ENCODE measurements at regions not wholly inside any gene's neighbourhood (a gene's known extent, or its start where the extent isn't known, plus 50 kb on each side); places are given as distances from the start of the nearest gene placed in this dataset.

DNA sequence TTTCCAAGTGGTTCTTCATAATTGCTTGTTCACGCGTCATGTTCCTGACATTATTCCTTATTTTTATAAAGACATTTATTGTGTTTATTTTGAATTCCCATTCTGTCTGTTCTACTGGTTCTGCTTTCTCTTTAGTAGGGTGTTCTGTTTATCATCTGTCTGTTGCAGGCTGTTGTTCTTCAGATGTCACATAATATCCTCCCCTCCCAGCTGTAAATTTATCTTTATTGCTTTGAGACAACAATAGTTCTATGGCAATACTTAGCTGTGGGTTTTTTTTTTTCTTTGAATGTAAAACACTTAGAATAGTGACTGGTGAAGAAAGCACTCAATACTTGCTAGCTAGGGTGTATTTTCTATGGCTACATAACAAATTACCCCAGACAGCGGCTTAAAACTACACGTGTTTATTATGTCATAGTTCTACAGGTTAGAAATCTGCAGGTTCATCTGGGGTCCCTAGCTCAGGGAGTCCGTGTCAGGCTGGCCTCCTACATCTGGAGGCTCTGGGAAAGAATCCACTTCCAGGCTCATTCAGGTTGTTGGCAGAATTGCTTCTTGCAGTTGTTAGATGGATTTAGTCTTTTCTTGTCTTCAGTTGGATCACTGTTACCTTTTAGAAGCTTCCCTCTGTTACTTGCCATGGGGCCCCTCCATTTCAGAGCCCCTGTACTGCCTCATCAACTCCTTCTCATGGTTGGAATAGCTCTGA lies 63.4 kb upstream of the ENPEP start:
- TF ChIP-seq, protein P1, sequence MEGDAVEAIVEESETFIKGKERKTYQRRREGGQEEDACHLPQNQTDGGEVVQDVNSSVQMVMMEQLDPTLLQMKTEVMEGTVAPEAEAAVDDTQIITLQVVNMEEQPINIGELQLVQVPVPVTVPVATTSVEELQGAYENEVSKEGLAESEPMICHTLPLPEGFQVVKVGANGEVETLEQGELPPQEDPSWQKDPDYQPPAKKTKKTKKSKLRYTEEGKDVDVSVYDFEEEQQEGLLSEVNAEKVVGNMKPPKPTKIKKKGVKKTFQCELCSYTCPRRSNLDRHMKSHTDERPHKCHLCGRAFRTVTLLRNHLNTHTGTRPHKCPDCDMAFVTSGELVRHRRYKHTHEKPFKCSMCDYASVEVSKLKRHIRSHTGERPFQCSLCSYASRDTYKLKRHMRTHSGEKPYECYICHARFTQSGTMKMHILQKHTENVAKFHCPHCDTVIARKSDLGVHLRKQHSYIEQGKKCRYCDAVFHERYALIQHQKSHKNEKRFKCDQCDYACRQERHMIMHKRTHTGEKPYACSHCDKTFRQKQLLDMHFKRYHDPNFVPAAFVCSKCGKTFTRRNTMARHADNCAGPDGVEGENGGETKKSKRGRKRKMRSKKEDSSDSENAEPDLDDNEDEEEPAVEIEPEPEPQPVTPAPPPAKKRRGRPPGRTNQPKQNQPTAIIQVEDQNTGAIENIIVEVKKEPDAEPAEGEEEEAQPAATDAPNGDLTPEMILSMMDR (IDR thresholded peaks at IDR 0.05) = no peak
- TF ChIP-seq POLR2A (IDR thresholded peaks at IDR 0.05) = no peak
